RWPE2 (cell line): ENCODE measurements at regions not wholly inside any gene's neighbourhood (a gene's known extent, or its start where the extent isn't known, plus 50 kb on each side); places are given as distances from the start of the nearest gene placed in this dataset.
A peak's percentile ranks its signal among the peaks of the same experiment; 100 is the strongest.

Source experiments
- ATAC-seq: fragments of 200-7000 bp; cut with Tn5 transposase; 3 replicates; pipeline ENCODE4 v1.9.1; 2021; ENCODE audit warnings: low read depth
- DNase-seq: peaks from one replicate; pipeline ENCODE4 v3.0.0-alpha.2; 2020; ENCODE audit warnings: low spot score
- H3K27ac ChIP-seq: fragments of 450-650 bp; 2 replicates; pipeline ENCODE4 v1.5.1; 2017; ENCODE audit warnings: mild to moderate bottlenecking; ENCODE audit not compliant: poor library complexity, severe bottlenecking
- H3K27me3 ChIP-seq: fragments of 250-450 bp; sonication (Bioruptor Pico); 2 replicates; pipeline ENCODE4 v1.5.1; 2021; ENCODE audit warnings: mild to moderate bottlenecking, moderate library complexity; ENCODE audit not compliant: insufficient read depth, poor library complexity, severe bottlenecking
- H3K36me3 ChIP-seq: fragments of 250-450 bp; sonication (Bioruptor Pico); 2 replicates; pipeline ENCODE4 v1.5.1; 2020; ENCODE audit warnings: low read depth, mild to moderate bottlenecking, moderate library complexity
- H3K4me1 ChIP-seq: fragments of 250-450 bp; sonication (Bioruptor Pico); 2 replicates; pipeline ENCODE4 v1.5.1; 2021; ENCODE audit warnings: mild to moderate bottlenecking, moderate library complexity; ENCODE audit not compliant: insufficient read depth, poor library complexity, severe bottlenecking
- H3K4me3 ChIP-seq: fragments of 250-450 bp; sonication (Bioruptor Pico); 2 replicates; pipeline ENCODE4 v1.5.1; 2021; ENCODE audit warnings: mild to moderate bottlenecking, moderate library complexity; ENCODE audit not compliant: severe bottlenecking
- H3K9me3 ChIP-seq: fragments of 250-450 bp; sonication (Bioruptor Pico); 2 replicates; pipeline ENCODE4 v1.5.1; 2021; ENCODE audit warnings: mild to moderate bottlenecking, moderate library complexity; ENCODE audit not compliant: severe bottlenecking
- TF ChIP-seq, protein P1 (sequence below): fragments of 450-650 bp; IDR thresholded peaks from one replicate; pipeline ENCODE4 v1.5.1; 2017; ENCODE audit warnings: mild to moderate bottlenecking, moderate library complexity; ENCODE audit not compliant: poor library complexity, severe bottlenecking

DNA sequence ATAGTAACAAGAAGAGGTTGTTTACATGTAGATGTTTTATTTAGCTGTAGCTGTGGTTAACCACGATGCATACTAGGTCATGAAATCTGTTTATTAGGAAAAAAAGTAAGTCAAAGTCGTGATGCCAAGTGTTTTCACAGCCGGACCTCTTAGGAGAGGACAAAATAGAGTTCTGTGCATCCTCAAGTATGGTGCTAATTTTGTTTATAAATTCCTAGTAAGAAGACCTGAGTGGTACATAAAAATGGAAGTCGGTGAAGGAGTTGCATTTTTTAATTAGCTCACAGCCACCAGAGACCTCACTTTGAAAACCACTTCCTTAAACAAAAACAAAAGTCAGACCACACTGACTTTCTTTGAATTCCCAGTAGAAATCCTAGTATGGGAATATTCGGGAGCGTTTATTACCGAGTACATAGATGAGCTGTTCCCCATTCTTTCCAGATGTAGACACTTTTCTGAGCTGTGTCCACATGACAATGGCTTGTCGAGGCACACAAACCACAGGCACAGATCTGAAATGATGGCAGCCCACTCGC, 143.6 kb upstream of the UBE2E1 start:
- Histone ChIP-seq H3K9me3 (no peaks in the 10 kb centered on the region), H3K4me1 (no peaks in the 10 kb centered on the region), H3K4me3 (no peak overlapping the region), H3K27ac (no peak overlapping the region), H3K27me3 (no peaks in the 10 kb centered on the region), H3K36me3 (no peaks in the 10 kb centered on the region)
- TF ChIP-seq, protein P1, sequence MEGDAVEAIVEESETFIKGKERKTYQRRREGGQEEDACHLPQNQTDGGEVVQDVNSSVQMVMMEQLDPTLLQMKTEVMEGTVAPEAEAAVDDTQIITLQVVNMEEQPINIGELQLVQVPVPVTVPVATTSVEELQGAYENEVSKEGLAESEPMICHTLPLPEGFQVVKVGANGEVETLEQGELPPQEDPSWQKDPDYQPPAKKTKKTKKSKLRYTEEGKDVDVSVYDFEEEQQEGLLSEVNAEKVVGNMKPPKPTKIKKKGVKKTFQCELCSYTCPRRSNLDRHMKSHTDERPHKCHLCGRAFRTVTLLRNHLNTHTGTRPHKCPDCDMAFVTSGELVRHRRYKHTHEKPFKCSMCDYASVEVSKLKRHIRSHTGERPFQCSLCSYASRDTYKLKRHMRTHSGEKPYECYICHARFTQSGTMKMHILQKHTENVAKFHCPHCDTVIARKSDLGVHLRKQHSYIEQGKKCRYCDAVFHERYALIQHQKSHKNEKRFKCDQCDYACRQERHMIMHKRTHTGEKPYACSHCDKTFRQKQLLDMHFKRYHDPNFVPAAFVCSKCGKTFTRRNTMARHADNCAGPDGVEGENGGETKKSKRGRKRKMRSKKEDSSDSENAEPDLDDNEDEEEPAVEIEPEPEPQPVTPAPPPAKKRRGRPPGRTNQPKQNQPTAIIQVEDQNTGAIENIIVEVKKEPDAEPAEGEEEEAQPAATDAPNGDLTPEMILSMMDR: no peak
- DNase-seq: no peak
- no peak for ATAC-seq

DNA sequence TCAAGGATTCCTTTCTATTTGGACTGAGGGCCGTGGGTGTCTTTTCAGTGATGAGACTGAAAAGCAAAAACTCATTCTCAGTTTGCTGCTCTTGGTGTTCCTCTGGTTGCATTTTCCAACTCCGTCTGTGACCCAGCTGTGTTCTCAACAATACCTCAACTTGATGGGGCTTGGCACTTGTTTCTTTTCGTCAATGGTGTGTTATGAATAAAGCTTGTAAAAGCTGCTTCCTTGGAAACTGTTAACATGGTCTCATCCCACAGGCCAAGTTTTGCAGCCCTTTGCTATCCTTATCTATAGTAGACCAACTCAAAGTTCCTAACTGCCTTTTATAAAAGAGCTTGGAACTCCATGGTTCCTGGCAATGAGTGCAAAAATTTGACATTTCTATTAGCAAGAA, 142.5 kb upstream of the UBE2E1 start:
- Histone ChIP-seq H3K4me1 (peaks cover 6% of the 10 kb centered on the region), H3K9me3 (no peaks in the 10 kb centered on the region)
- TF ChIP-seq, protein P1: no peak

DNA sequence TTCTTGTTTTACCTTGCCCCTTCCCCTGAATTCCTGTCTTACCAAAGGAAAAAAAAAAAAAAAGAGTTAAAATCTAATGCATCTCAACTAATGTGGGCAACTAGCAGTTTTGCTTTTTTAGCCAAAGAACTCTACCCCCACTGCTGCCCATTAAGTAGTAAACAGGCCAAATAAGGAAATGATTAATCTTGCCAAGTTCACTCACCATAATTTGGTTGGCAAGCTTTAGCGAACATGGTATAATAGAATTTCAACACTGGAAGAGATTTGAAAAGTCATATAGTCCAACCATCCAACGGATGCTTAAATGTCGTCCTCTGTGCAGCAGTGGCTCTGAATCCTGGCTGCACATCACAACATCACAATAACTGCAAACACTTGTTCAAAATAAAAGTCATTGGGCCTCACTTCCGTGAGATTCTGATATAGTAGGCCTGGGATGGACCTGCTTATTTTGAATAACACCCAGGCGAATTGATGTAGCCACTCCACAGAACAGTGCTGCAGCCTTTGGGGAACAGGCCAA, 142.0 kb upstream of the UBE2E1 start:
- H3K9me3 ChIP-seq: no peaks in the 10 kb centered on the region
- TF ChIP-seq, protein P1: no peak
- no peak overlapping the region for H3K27ac ChIP-seq
- no peak overlapping the region for H3K4me3 ChIP-seq
- no peaks in the 10 kb centered on the region for H3K36me3 ChIP-seq
- H3K4me1 ChIP-seq: peaks cover 11% of the 10 kb centered on the region
- no peaks in the 10 kb centered on the region for H3K27me3 ChIP-seq
- DNase-seq (no peak), ATAC-seq (no peak)

More for the DNA sequence above, 142.5 kb upstream of the UBE2E1 start:
- no peak overlapping the region for H3K4me3 ChIP-seq
- no peak overlapping the region for H3K27ac ChIP-seq
- no peak for ATAC-seq
- no peaks in the 10 kb centered on the region for H3K36me3 ChIP-seq
- DNase-seq: no peak
- no peaks in the 10 kb centered on the region for H3K27me3 ChIP-seq

DNA sequence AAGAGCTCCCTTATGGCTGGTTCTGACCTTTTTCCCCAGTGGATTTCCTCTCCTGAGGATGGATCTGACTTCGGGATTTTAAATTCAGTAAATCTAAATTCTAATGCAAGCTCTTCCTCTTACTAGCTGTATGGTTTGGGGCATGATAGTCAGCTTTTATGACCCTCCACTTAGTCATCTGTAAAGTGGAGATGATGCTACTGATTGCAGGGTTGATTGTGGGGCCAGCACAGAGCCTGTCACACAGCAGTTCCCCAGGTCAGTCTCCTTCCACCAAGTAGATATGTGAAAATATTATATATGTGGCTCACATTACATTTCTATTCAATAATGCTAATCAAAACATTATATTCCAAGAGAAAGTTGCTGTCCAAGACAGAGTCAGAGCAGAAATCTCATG, 141.3 kb upstream of the UBE2E1 start:
- ATAC-seq (no peak), DNase-seq (no peak)
- H3K4me1 ChIP-seq: peaks cover 18% of the 10 kb centered on the region
- H3K27ac ChIP-seq: no peak overlapping the region
- no peaks in the 10 kb centered on the region for H3K36me3 ChIP-seq
- no peaks in the 10 kb centered on the region for H3K27me3 ChIP-seq
- TF ChIP-seq, protein P1: no peak
- H3K9me3 ChIP-seq: no peaks in the 10 kb centered on the region
- no peak overlapping the region for H3K4me3 ChIP-seq

DNA sequence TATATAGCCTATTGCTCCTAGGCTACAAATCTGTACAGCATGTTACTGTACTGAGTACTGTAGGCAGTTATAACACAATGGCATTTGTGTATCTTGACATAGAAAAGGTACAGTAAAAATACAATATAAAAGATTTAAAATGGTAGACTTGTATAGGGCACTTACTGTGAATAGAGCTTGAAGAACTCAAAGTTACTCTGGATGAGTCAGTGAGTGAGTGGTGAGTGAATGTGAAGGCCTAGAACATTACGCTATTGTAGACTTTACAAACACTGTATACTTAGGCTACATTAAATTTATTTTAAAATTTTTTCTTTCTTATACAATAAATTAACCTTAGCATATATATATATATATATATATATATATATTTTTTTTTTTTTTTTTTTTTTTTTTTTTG, 140.0 kb upstream of the UBE2E1 start:
- H3K36me3 ChIP-seq: no peaks in the 10 kb centered on the region
- ATAC-seq (0 out of 3 replicates have a peak, but pooled peaks have one; percentile 15), DNase-seq (no peak)
- no peak overlapping the region for H3K27ac ChIP-seq
- peaks cover 19% of the 10 kb centered on the region for H3K4me1 ChIP-seq
- H3K27me3 ChIP-seq: no peaks in the 10 kb centered on the region
- H3K4me3 ChIP-seq: no peak overlapping the region
- TF ChIP-seq, protein P1: no peak
- no peaks in the 10 kb centered on the region for H3K9me3 ChIP-seq
